ENCODE measurements at regions not wholly inside any gene's neighbourhood (a gene's known extent, or its start where the extent isn't known, plus 50 kb on each side); places are given as distances from the start of the nearest gene placed in this dataset.
"Not testable (repeated sequence)": the region's sequence is repeated elsewhere in the genome, so short reads cannot be mapped to it uniquely, and the experiment has no call there.

DNA sequence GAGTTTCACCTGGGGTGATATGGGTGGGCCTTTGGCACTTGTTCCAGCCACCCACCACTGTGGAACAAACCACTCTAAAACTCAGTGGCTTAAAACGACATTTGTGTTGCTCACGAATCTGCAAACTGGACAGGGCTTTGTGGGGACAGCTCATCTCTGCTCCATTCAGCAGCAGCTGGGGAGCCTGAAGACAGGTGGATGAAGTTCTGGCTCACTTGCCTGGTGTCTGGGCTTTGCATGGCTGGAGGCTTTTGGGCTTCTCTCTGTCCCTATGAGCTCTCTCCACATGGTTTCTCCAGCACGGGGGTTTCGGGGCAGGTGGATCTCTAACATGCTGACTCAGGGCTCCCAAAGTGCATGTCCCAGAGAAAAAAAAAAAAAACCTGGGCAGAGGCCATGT is 93.0 kb upstream of the GLI2 start:
- Histone ChIP-seq H3K4me3 (no peak overlapping the region), H3K27ac (no peak overlapping the region)

DNA sequence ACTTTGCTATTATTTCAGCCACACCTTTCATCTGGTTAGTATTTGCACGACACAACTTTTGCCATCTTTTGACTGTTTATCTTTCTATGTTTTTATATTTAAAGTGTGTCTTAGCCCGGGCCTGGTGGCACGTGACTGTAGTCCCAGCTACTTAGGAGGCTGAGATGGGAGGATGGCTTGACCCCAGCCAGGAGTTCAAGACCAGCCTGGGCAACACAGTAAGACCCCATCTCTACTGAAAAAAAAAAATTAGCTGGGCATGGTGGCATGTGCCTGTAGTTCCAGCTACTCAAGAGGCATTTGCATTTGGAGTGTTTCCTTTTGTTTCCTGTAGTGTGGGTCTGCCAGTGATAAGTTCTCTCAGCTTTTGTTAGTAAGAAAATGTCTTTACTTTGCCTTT is 88.7 kb upstream of the GLI2 start:
- Histone ChIP-seq H3K4me3 (no peak overlapping the region), H3K27ac (no peak overlapping the region)

DNA sequence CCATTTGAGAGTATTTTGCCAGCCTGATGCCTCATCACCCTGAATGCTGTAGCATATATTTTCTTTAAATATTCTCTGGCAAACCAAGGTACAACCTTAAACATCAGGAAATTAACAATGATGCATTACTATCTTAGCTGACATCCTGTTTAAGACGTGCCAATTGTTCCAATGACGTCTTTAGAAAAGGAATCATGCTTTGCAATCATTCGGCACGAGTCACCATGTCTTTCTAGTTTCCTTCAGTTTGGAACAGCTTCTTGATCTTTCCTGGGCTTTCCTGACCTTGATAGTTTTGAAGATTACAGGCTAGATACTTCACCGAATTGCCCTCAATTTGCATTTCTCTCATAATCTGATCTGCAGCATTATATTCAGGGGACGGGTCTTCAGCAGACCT is 88.2 kb upstream of the GLI2 start:
- Histone ChIP-seq H3K27ac (no peak overlapping the region), H3K4me3 (no peak overlapping the region)

DNA sequence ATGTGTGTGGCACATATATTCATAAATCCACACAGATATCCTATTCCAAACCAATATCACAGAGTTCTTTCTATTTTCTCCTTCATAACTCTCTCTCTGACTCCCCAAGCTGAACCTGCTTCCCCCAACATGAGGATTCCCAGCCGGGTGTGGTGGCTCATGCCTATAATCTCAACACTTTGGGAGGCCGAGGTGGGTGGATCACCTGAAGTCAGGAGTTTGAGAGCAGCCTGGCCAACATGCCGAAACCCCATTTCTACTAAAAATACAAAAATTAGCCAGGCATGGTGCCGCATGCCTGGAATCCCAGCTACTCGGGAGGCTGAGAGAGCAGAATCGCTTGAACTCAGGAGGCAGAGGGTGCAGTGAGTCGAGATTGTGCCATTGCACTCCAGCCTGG is 86.3 kb upstream of the GLI2 start:
- H3K27ac ChIP-seq, H3K4me3 ChIP-seq: not testable (repeated sequence)

DNA sequence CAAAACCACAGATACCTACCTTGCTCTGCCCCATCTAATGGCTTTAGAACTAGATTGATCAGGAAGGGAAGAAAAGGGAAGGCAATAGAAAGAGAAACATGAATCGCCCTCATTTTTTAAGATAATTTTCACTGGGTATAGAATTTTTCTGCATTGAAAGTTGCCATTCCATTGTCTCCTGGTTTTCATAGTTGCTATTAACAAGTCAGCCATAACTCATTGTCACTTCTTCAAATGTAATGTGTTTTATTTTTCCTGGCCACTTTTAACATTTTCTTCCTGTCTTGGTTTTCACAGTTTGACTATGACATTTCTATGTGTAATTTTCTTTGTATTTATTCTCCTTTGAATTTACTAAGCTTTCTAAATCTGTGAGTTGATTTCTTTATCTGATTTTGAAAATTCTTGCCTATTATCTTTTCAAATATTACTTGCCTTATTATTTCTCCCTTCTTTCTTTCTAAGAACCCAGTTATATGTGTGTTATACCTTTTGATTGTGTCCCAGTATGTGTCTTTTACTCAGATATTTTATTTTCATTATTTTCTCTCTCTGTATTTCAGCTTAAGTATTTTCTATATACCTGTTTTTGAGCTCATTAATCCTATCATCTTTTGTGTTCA is 85.5 kb upstream of the GLI2 start:
- H3K4me3 ChIP-seq = no peak overlapping the region
- H3K27ac ChIP-seq = no peak overlapping the region

DNA sequence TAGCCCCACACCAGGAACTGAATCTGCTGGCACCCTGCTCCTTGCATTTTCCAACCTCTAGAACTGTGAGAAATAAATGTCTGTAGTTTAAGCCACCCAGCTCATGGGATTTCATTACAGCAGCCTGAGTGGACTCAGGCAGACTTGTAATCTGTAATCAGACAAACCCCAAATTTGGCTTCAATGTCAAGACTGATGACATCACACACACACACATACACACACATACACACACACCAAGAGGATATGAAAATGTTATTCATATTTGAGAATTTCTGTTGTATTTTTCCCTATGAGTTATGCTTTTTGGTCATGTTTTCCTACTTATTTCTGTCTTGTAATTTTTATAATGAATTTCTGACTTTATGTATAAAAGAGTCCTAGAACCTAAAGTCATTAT is 83.8 kb upstream of the GLI2 start:
- H3K4me3 ChIP-seq = no peak overlapping the region
- no peak overlapping the region for H3K27ac ChIP-seq

DNA sequence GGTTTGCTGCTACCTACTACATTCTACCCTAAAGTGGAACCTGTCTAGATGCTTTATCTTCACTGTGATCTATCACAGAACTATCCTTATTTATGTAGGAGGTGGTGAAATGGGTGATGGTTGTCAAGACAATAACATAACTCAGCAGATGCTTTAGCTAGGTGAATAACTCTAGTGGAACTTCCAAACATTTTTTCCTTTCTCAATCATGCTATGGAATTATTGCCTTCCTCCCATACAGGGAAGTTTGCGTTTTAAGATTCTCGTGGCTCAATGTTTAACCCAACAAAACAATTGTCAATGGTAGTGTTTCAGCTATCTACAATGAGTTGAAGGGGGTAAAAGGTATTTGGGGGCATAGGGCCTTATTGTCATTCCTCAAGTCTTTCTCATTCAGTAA is 82.6 kb upstream of the GLI2 start:
- H3K4me3 ChIP-seq = no peak overlapping the region
- H3K27ac ChIP-seq = no peak overlapping the region

DNA sequence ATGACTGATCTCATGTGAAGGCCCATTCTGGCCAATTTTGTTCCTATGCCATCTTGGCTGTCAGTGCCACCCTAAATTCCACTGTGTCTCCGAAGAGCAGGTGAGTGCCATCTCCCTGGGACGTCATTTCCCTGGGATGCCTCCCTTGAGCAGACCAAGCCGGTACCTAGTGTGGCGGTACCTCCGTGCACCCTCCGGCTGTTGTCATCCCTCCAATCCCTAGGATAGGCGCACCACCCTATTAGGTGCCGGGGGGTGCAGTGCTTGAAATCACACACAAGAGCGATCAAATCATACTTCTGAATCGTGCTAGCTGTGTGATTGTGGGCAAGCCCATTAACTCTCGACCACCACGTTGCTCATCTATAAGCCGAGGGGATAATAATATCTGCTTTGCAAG is 81.8 kb upstream of the GLI2 start:
- H3K4me3 ChIP-seq = no peak overlapping the region
- no peak overlapping the region for H3K27ac ChIP-seq

DNA sequence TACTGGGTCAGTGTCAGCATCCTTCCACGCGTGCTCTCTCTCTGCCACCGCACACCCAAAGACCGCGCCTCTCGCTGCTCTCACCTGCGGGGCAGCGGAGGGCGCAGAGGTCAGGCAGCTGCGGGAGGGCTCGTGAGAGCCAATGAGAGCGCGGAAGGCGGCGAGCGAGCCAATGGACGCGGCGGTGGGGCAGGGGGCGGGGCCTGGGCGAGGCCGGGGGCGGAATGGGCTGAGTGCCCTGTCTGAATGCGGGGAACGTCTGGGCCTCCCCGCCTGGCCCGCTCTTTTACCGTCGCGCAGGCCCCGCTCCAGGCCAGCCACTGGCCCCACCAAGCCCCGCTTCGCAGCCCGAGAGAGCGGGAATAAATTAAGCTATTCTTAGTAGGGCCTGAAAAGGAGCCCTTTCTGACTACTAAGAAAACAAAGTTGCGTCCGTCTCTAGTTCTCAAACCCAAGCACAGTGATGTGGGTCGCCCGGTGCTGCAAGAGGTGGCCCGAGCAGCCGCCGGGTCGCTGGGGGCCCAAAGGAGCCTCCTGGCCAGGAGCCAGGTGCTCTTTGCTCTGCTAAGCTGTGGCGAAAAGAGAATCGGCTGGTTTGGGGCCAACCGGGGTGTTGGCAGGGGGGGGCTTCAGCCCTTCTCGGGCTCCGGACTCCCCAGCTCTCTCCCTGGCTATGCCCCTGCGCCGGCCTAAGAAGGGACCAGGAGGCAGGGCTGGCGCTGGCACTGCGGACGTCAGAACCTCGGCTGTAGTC is 81.1 kb upstream of the GLI2 start:
- H3K4me3 ChIP-seq = no peak overlapping the region
- no peak overlapping the region for H3K27ac ChIP-seq

DNA sequence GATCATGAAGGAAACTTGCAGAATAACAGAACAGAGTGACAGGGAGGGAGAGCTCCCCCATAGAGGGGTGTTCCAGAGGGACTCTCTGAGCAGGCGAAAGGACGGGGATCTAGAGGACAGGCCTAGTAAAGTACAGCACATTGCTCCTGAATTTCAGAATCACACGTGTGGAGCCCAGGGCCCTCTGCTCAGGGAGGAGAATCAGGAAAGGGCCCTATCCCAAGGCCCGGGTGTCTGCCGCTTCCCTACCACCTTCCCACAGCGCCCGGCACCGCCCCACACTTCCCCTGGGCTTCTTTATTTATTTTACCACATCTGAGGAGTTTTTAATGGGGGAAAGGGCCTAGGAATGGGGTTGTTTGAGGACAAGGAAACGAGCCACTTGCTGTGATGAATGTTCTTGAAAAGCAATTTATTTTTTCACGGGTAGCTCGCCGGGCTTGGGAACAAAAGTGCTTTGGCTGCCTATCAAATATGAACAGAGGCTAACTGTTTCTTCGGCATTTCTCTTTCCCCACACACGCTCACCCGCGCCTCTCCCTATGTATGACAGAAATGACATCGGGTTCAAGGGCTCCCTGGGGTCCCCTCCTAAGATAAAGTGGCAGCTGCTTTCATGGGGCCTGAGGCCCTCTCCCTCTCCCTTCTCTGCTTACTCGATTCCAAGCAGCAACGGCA is 79.3 kb upstream of the GLI2 start:
- Histone ChIP-seq H3K4me3 (no peak overlapping the region), H3K27ac (no peak overlapping the region)

DNA sequence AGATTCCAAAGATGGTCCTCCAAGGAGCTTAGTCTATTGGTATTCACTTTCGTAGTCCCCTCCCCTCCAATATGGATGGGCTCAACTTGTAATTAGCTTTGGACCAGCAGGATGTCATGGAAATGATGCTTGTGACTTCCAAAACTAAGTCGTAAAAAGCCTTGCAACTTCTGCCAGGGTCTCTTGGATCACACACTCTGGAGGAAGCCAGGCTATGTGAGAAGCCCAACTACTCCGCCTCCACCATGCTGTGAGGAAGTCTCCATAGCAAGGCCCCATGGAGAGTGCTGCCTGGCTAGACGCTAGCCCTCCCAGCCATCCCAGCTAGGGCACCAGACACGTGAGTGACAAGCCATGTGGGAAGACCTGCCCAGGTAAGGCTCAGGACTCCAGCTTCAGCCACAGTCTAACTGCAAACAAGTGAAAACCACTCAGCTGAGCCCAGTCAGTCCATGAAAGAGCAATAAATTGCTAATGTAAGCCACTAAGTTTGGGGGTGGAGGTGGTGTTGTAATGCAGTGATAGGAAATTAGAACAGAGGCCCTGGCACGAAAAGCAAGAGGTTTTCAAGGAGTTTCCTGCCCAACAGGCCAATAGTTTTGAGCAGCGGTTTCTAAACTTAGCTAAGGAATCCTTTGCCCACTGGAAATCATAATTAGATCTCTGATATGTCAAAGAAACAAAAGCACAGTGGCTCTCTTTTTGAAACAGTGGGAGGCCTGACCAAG is 77.5 kb upstream of the GLI2 start:
- no peak overlapping the region for H3K27ac ChIP-seq
- no peak overlapping the region for H3K4me3 ChIP-seq

DNA sequence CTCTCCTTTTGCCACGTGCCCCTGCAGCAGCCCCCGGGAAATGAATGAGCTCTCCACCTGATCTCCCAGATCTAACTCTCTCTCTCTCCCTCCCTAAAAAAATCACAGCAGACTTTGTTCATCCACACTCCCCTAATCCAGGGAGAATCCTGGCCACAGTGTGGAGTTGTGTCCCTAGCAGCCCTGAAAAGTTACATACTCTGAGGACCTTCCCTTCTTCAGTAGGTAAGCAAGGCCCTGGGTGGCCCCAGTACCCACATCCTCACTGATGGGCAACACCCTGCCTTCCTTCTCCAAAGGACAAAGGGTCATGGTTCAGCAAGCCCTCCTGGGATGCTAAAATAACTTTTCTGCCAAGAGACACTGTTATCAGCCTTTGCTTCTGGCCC is 76.9 kb upstream of the GLI2 start:
- Histone ChIP-seq H3K4me3 (no peak overlapping the region), H3K27ac (no peak overlapping the region)

DNA sequence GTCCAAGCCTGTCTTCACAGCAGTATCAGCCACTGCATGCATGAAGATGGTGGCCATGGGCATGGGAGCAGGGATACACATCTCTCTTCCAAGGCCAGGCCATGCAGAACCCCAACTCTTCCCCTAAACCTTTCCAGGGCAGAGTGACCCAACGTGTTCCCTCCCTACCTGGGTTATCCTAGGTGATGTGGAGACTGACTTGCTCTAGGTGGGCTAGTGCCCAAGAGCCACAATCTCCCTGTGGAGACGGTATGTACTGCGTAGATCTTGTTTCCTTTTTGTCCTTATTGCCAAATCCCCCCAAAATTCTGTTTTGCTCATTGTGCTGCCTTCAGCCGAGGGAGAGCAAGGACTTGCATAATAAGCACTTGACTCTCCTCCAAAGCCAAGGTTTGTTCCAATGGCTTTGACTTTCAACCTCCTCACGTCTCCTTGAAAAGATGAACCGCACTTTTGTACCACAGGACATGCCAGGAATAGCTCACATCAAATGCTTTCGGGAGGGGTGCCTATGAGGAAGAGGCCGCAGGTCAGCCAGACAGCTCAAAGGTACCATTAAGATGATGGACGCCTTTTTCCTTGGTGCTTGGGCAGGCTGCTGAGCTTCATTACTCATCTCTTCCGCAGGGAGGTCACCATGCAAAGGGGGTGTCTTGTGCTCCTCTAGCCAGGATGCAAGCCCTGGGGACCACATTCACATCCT is 76.2 kb upstream of the GLI2 start:
- H3K27ac ChIP-seq = no peak overlapping the region
- H3K4me3 ChIP-seq = no peak overlapping the region

DNA sequence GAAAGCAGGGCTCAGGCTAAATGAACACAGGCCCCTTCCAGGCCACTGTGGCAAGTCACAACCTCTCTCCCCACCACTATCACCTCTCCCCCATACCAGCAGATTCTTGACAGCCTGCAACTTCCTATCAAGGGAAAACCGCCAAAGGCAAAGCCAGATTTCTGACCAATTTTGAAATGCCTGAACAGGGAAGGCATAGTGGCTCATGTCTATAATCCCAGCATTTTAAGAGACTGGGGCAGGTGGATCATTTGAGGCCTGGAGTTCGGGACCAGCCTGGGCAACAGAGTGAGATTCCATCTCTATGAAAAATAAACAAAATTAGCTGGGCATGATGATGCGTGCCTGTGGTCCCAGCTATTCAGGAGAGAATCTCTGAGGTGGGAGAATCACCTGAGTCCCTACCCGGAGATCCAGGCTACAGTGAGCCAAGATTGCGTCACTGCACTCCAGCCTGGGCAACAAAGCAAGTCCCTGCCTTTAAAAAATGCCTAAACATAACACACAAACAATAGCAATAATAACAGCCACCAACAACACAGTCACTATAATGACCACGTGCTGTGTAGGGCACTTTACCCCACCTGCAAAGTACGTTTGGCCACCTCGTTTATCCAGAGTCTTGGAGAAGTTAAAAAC is 75.5 kb upstream of the GLI2 start:
- no peak overlapping the region for H3K4me3 ChIP-seq

DNA sequence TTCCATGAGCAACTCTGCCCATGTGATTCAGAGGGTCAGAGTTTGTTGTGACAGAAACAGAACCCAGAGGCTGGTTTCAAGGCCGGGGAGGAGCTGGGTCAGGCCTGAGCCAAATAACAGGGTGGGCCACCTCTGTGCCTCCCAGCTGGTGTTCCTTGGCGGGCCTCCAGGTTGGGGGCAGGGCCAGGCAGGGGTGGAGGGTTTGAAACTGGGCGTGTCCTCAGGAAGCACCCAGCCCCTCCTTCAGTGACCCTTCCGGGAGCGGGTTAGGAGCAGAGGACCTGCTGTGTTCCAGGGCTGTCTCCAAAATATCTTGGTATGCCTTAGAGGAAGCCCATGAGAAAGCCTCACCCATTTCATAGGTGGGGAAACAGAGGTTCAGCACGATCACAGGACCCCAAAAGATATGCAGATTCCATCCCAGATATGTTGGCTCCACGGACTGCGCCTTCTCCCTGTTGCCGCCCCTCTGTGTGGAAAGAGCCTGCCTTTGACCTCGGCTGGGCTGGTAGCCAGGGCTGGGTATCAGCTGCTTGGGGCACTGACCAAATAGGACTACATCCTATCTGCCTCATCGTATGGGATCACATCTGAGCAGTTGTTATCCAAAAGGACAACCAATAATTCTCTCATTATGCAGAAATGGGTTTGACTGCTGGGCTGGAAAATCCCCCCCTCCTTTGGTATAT is 74.8 kb upstream of the GLI2 start:
- H3K27ac ChIP-seq = no peak overlapping the region
- no peak overlapping the region for H3K4me3 ChIP-seq

More for the DNA sequence above, 75.5 kb upstream of the GLI2 start:
- H3K27ac ChIP-seq = no peak overlapping the region

DNA sequence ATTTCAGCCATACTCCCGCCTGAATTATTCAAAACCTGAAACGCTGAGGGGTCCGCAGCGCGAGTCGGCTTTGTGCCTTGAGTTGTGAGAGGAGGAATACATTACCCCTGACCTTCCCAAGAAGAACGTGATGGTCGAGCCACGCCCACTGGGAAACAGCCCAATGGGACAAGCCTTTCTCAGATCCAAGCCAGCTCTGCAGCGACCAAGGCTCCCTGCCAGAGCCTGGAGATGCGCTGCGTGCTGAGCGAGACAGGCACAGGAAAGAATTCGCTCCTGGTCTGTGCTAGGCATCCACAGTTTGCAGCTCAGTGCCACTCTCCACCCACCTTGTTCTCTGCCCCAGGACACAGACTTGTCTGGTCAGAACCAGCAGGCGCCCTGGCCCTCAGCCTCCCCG is 74.1 kb upstream of the GLI2 start:
- Histone ChIP-seq H3K4me3 (no peak overlapping the region), H3K27ac (peak overlapping the region in 1 of 21 experiments; percentile 20)

DNA sequence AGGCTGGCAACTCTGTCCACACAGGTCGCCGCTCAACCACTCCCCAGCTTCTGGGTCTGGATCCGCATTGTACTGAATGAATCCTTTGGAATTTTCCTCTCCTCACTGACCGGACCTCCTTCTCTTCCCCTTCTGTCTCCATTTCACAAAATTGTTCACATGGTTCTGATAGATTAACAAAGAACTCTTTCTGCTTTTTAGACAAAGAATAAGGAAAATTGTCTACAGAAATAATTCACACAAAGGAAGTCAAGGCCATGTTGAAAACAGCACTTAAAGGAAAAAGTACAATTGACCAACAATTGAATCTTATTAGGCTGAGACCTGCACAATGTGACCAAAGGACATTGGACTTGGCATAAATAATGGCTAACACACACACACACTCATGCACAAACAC is 73.6 kb upstream of the GLI2 start:
- H3K4me3 ChIP-seq = no peak overlapping the region
- peak overlapping the region in 1 of 21 experiments; percentile 20 for H3K27ac ChIP-seq

DNA sequence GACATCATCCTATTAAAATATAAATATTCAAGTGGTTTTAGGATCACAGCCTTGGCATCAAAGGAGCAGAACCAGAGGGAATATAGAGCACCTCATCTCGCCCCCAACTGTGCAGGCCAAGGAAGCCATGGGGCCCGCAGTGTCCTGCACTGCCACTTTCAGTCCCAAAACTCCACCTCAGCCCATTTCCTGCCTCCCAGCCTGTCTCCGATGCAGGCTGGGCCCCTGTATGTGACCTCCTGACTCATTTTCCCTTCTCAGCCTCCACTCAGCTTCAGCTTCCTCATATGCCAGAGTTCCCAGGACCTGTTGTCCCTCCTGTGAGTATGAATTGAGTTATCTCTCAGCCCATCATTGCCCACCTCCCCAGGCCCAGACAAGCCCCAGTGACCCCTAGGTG is 72.9 kb upstream of the GLI2 start:
- H3K4me3 ChIP-seq = no peak overlapping the region
- H3K27ac ChIP-seq = no peak overlapping the region

DNA sequence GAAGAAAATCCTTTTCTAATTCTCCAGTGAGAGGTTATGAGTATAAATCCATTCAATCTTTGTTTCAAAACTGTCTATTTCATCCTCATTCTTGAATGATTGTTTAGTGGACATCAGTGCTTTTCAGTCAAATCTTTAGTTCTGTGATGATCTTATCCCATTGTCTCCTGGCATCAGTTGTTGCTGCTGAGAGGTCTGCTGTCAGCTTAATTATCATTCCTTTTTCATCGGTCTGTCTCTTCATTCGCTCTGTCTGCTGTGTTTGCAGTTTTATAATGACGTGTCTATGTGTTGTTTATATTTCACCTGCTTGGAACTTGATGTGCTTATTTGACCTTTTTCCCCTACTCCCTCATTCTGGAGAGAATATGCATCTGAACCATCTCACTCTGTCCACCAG is 69.2 kb upstream of the GLI2 start:
- Histone ChIP-seq H3K27ac (no peak overlapping the region), H3K4me3 (no peak overlapping the region)

All from skin epidermis (tissue), 12 donors.